Endodermal cell (in vitro differentiated cells): ENCODE measurements at regions not wholly inside any gene's neighbourhood (a gene's known extent, or its start where the extent isn't known, plus 50 kb on each side); places are given as distances from the start of the nearest gene placed in this dataset.

Experiments
- DNase-seq: peaks from one replicate; pipeline ENCODE4 v3.0.0-alpha.2; 2017
- H3K27ac ChIP-seq: 2 replicates; pipeline ENCODE4 v1.5.1; 2013; ENCODE audit warnings: mild to moderate bottlenecking, low read depth, low read length, moderate library complexity
- H3K27me3 ChIP-seq: 2 replicates; pipeline ENCODE4 v1.6.1; 2013; ENCODE audit warnings: mild to moderate bottlenecking, low read length, moderate library complexity; ENCODE audit not compliant: insufficient read depth, control insufficient read depth, poor library complexity, severe bottlenecking
- H3K36me3 ChIP-seq: 2 replicates; pipeline ENCODE4 v1.7.0; 2013; ENCODE audit warnings: mild to moderate bottlenecking, low read length, moderate library complexity; ENCODE audit not compliant: control insufficient read depth, insufficient read depth
- H3K4me1 ChIP-seq: one replicate; pipeline ENCODE4 v1.7.0; 2013; ENCODE audit warnings: low read length; ENCODE audit not compliant: control insufficient read depth, insufficient read depth
- H3K4me3 ChIP-seq: 2 replicates; pipeline ENCODE4 v1.5.1; 2013; ENCODE audit warnings: mild to moderate bottlenecking, low read length, moderate library complexity
- H3K9ac ChIP-seq: 2 replicates; pipeline ENCODE4 v1.6.1; 2013; ENCODE audit warnings: mild to moderate bottlenecking, low read length, moderate library complexity; ENCODE audit not compliant: poor library complexity, severe bottlenecking; ENCODE audit errors: extremely low read depth
- H3K9me3 ChIP-seq: 2 replicates; pipeline ENCODE4 v1.6.1; 2013; ENCODE audit warnings: mild to moderate bottlenecking, low read length, moderate library complexity; ENCODE audit not compliant: control insufficient read depth
- H3K27ac Mint-ChIP-seq: 2 replicates; pipeline ENCODE4 v1.8.0; 2020; ENCODE audit warnings: mixed read lengths
- H3K27me3 Mint-ChIP-seq: 2 replicates; pipeline ENCODE4 v1.8.0; 2021; ENCODE audit warnings: mild to moderate bottlenecking, mixed read lengths; ENCODE audit not compliant: insufficient read depth
- H3K36me3 Mint-ChIP-seq: 2 replicates; pipeline ENCODE4 v1.8.0; 2020; ENCODE audit warnings: low read depth, mixed read lengths
- H3K4me1 Mint-ChIP-seq: 2 replicates; pipeline ENCODE4 v1.8.0; 2020; ENCODE audit warnings: mixed read lengths
- H3K4me3 Mint-ChIP-seq: 2 replicates; pipeline ENCODE4 v1.8.0; 2020; ENCODE audit warnings: mild to moderate bottlenecking, moderate library complexity, mixed read lengths
- H3K9me3 Mint-ChIP-seq: 2 replicates; pipeline ENCODE4 v1.8.0; 2020; ENCODE audit warnings: mild to moderate bottlenecking, mixed read lengths
- CTCF ChIP-seq: fragments of 200-600 bp; sonication (generic); conservative IDR thresholded peaks from 2 replicates; pipeline ENCODE4 v1.5.0; 2021; ENCODE audit warnings: antibody characterized with exemption, mild to moderate bottlenecking
- WGBS, 2 experiments: methylation state at CpG; one replicate each; pipeline versions ENCODE4 v1.1.5 to v1.1.7; 2013; ENCODE audit warnings: missing lambda C conversion rate in 2 of 2, mixed read lengths in 1 of 2; ENCODE audit not compliant: insufficient coverage in 1 of 2, insufficient read length in 1 of 2; 5-methylcytosine and 5-hydroxymethylcytosine counted together

GRCh38 chr2:221125691-221126090, 446.4 kb downstream of the EPHA4 start:
- 85 to 100% methylated on average over 2 to 3 of the region's 3 CpGs for WGBS, 2 experiments
- H3K27me3 Mint-ChIP-seq: no peaks in the 10 kb centered on the region

GRCh38 chr2:221129657-221130056, 442.4 kb downstream of the EPHA4 start:
- no peaks in the 10 kb centered on the region for H3K36me3 ChIP-seq
- no peak overlapping the region for H3K4me3 ChIP-seq
- Mint-ChIP-seq H3K9me3 (peaks cover 24% of the 10 kb centered on the region), H3K4me1 (no peaks in the 10 kb centered on the region), H3K27ac (no peak overlapping the region), H3K27me3 (no peaks in the 10 kb centered on the region), H3K4me3 (no peak overlapping the region), H3K36me3 (peaks cover 6% of the 10 kb centered on the region)
- H3K9ac ChIP-seq: no peak overlapping the region
- no peaks in the 10 kb centered on the region for H3K4me1 ChIP-seq
- 87 to 100% methylated on average over 1 of the region's 1 CpG for WGBS, 2 experiments
- no peak for TF ChIP-seq CTCF
- DNase-seq: no peak
- no peaks in the 10 kb centered on the region for H3K27me3 ChIP-seq
- peaks cover 18% of the 10 kb centered on the region for H3K9me3 ChIP-seq
- no peak overlapping the region for H3K27ac ChIP-seq

More at GRCh38 chr2:221125691-221126090, 446.4 kb downstream of the EPHA4 start:
- Mint-ChIP-seq H3K36me3 (peaks cover 6% of the 10 kb centered on the region), H3K4me3 (no peak overlapping the region), H3K9me3 (peaks cover 24% of the 10 kb centered on the region), H3K4me1 (no peaks in the 10 kb centered on the region), H3K27ac (no peak overlapping the region)
- TF ChIP-seq CTCF: no peak
- no peaks in the 10 kb centered on the region for H3K27me3 ChIP-seq
- no peak overlapping the region for H3K27ac ChIP-seq
- H3K9ac ChIP-seq: no peak overlapping the region
- peaks cover 18% of the 10 kb centered on the region for H3K9me3 ChIP-seq
- DNase-seq: no peak
- no peaks in the 10 kb centered on the region for H3K4me1 ChIP-seq
- no peak overlapping the region for H3K4me3 ChIP-seq
- H3K36me3 ChIP-seq: no peaks in the 10 kb centered on the region

GRCh38 chr2:221130431-221130830, 441.7 kb downstream of the EPHA4 start:
- no peak overlapping the region for H3K27ac ChIP-seq
- 77 to 88% methylated on average over 1 of the region's 1 CpG for WGBS, 2 experiments
- Mint-ChIP-seq H3K9me3 (peaks cover 24% of the 10 kb centered on the region), H3K27me3 (no peaks in the 10 kb centered on the region), H3K4me3 (no peak overlapping the region), H3K36me3 (peaks cover 6% of the 10 kb centered on the region), H3K27ac (no peak overlapping the region), H3K4me1 (no peaks in the 10 kb centered on the region)
- no peaks in the 10 kb centered on the region for H3K36me3 ChIP-seq
- H3K4me3 ChIP-seq: no peak overlapping the region
- no peak for TF ChIP-seq CTCF
- DNase-seq: no peak
- no peaks in the 10 kb centered on the region for H3K4me1 ChIP-seq
- no peaks in the 10 kb centered on the region for H3K27me3 ChIP-seq
- no peak overlapping the region for H3K9ac ChIP-seq
- peaks cover 18% of the 10 kb centered on the region for H3K9me3 ChIP-seq
